SJSA1 (cell line): ENCODE measurements at regions not wholly inside any gene's neighbourhood (a gene's known extent, or its start where the extent isn't known, plus 50 kb on each side); places are given as distances from the start of the nearest gene placed in this dataset.

Experiments used
- DNase-seq, 2 experiments: peaks; one replicate each; pipeline ENCODE4 v3.0.0-alpha.2; 2015 to 2020; ENCODE audit warnings: low spot score in 2 of 2, low read depth in 1 of 2
- H3K27ac ChIP-seq: fragments of 250-450 bp; sonication (Bioruptor Pico); 2 replicates; pipeline ENCODE4 v1.5.1; 2020; ENCODE audit warnings: mild to moderate bottlenecking, moderate library complexity
- H3K27me3 ChIP-seq: fragments of 250-450 bp; sonication (Bioruptor Pico); replicated peaks from 2 replicates; pipeline ENCODE4 v1.5.1; 2020; ENCODE audit warnings: mild to moderate bottlenecking, moderate library complexity
- H3K36me3 ChIP-seq: fragments of 250-450 bp; sonication (Bioruptor Pico); 2 replicates; pipeline ENCODE4 v1.5.1; 2020; ENCODE audit warnings: mild to moderate bottlenecking
- H3K4me1 ChIP-seq: fragments of 250-450 bp; sonication (Bioruptor Pico); replicated peaks from 2 replicates; pipeline ENCODE4 v1.6.1; 2021; ENCODE audit warnings: mild to moderate bottlenecking
- H3K4me3 ChIP-seq: fragments of 250-450 bp; sonication (Bioruptor Pico); 2 replicates; pipeline ENCODE4 v1.5.1; 2020; ENCODE audit warnings: mild to moderate bottlenecking
- H3K9me3 ChIP-seq: fragments of 250-450 bp; sonication (Bioruptor Pico); replicated peaks from 2 replicates; pipeline ENCODE4 v1.5.1; 2020; ENCODE audit warnings: mild to moderate bottlenecking

DNA sequence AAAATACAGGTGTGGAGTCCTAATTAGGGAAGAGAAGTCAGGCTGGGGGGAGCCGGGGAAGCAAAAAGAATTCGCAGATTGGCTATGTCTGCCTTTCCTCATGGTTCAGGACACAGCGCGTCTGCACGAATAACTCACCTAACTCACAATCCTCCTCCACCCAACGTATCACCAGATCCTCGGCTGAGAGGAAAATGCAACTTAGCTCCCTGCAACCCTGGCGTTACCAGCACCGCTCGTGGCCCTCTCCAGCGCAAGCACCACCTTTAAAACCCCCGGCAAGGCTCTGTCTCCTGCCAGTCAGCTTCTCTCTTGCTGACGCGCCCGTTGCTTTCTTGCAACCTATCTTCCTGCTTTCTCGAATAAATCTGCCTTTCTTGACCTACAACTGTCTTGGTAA, 49.8 kb upstream of the METRNL start:
- H3K4me1 ChIP-seq = no peaks in the 10 kb centered on the region
- no peak overlapping the region for H3K27ac ChIP-seq
- peaks cover 3% of the 10 kb centered on the region; the same call in 1 of the 2 replicates for H3K9me3 ChIP-seq
- DNase-seq = no peak
- no peaks in the 10 kb centered on the region for H3K27me3 ChIP-seq
- peaks cover 28% of the 10 kb centered on the region for H3K36me3 ChIP-seq
- no peak overlapping the region for H3K4me3 ChIP-seq
